RWPE2 (cell line): ENCODE measurements at regions not wholly inside any gene's neighbourhood (a gene's known extent, or its start where the extent isn't known, plus 50 kb on each side); places are given as distances from the start of the nearest gene placed in this dataset.

Experiments used
- ATAC-seq: fragments of 200-7000 bp; cut with Tn5 transposase; 3 replicates; pipeline ENCODE4 v1.9.1; 2021; ENCODE audit warnings: low read depth
- DNase-seq: peaks from one replicate; pipeline ENCODE4 v3.0.0-alpha.2; 2020; ENCODE audit warnings: low spot score
- H3K27ac ChIP-seq: fragments of 450-650 bp; 2 replicates; pipeline ENCODE4 v1.5.1; 2017; ENCODE audit warnings: mild to moderate bottlenecking; ENCODE audit not compliant: poor library complexity, severe bottlenecking
- H3K27me3 ChIP-seq: fragments of 250-450 bp; sonication (Bioruptor Pico); 2 replicates; pipeline ENCODE4 v1.5.1; 2021; ENCODE audit warnings: mild to moderate bottlenecking, moderate library complexity; ENCODE audit not compliant: insufficient read depth, poor library complexity, severe bottlenecking
- H3K36me3 ChIP-seq: fragments of 250-450 bp; sonication (Bioruptor Pico); 2 replicates; pipeline ENCODE4 v1.5.1; 2020; ENCODE audit warnings: low read depth, mild to moderate bottlenecking, moderate library complexity
- H3K4me1 ChIP-seq: fragments of 250-450 bp; sonication (Bioruptor Pico); 2 replicates; pipeline ENCODE4 v1.5.1; 2021; ENCODE audit warnings: mild to moderate bottlenecking, moderate library complexity; ENCODE audit not compliant: insufficient read depth, poor library complexity, severe bottlenecking
- H3K4me3 ChIP-seq: fragments of 250-450 bp; sonication (Bioruptor Pico); 2 replicates; pipeline ENCODE4 v1.5.1; 2021; ENCODE audit warnings: mild to moderate bottlenecking, moderate library complexity; ENCODE audit not compliant: severe bottlenecking
- H3K9me3 ChIP-seq: fragments of 250-450 bp; sonication (Bioruptor Pico); 2 replicates; pipeline ENCODE4 v1.5.1; 2021; ENCODE audit warnings: mild to moderate bottlenecking, moderate library complexity; ENCODE audit not compliant: severe bottlenecking
- TF ChIP-seq, protein P1 (sequence below): fragments of 450-650 bp; IDR thresholded peaks from one replicate; pipeline ENCODE4 v1.5.1; 2017; ENCODE audit warnings: mild to moderate bottlenecking, moderate library complexity; ENCODE audit not compliant: poor library complexity, severe bottlenecking

DNA sequence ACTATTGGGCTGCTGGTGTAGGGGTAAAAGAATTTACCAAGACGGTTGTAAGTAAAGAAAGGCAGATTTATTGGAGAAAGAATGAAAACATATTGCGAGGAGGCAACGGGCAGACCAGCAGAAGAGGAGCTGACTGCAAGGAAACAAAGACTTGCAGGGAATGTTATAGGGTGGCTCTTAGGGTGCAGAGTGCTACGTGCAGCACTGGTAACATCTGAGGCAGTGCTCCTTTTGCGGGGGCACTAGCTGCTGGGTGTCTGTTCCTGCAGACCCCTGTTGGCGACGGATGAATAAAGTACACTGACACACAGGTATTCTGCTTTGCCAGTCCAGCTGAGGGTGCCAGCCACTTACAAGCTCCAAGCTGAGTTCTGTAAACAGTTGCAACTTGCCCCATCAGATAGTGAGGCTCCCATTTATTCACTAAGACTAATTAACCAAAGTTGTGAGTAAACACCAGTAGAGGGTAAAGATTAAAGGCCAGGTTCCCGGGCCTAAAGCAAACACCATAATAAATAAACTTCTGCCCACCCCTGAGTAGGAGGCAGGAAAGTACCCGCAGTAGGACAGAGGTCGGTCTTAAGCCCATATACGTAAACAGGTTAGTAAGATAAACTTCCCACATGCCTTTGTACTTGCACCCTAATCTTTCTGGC, 140.2 kb upstream of the KCNK1 start:
- H3K27me3 ChIP-seq, result no peaks in the 10 kb centered on the region
- H3K27ac ChIP-seq, result no peak overlapping the region
- H3K4me3 ChIP-seq, result no peak overlapping the region
- ATAC-seq, result no peak
- TF ChIP-seq, protein P1, sequence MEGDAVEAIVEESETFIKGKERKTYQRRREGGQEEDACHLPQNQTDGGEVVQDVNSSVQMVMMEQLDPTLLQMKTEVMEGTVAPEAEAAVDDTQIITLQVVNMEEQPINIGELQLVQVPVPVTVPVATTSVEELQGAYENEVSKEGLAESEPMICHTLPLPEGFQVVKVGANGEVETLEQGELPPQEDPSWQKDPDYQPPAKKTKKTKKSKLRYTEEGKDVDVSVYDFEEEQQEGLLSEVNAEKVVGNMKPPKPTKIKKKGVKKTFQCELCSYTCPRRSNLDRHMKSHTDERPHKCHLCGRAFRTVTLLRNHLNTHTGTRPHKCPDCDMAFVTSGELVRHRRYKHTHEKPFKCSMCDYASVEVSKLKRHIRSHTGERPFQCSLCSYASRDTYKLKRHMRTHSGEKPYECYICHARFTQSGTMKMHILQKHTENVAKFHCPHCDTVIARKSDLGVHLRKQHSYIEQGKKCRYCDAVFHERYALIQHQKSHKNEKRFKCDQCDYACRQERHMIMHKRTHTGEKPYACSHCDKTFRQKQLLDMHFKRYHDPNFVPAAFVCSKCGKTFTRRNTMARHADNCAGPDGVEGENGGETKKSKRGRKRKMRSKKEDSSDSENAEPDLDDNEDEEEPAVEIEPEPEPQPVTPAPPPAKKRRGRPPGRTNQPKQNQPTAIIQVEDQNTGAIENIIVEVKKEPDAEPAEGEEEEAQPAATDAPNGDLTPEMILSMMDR, result no peak
- no peaks in the 10 kb centered on the region for H3K36me3 ChIP-seq
- DNase-seq, result no peak
- H3K4me1 ChIP-seq, result no peaks in the 10 kb centered on the region
- no peaks in the 10 kb centered on the region for H3K9me3 ChIP-seq

DNA sequence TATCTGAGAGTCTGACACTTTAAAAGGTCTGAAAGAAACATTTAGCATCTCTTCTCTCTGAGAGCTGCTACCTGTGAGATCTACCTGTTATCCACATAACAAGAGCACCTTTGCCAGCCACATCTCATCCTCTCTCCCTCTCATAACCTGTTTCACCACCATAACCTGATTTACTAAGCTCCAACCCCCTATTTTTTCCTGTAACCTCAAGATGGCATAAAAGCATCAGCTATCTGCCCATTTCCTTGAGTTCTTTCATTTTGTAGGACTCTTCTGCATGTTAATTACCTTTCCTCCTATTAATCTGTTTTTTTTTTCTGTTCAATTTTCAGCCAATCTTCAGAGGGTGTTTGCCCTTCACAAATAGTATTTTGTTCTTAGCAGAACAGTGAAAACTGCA, 136.5 kb upstream of the KCNK1 start:
- no peaks in the 10 kb centered on the region for H3K27me3 ChIP-seq
- ATAC-seq, result no peak

GRCh38 chr1:233478611-233479010, 135.3 kb upstream of the KCNK1 start:
- DNase-seq (no peak), ATAC-seq (no peak)
- no peak overlapping the region for H3K4me3 ChIP-seq
- no peaks in the 10 kb centered on the region for H3K27me3 ChIP-seq
- H3K4me1 ChIP-seq, result no peaks in the 10 kb centered on the region
- H3K27ac ChIP-seq, result no peak overlapping the region
- H3K36me3 ChIP-seq, result no peaks in the 10 kb centered on the region
- TF ChIP-seq, protein P1, result no peak
- H3K9me3 ChIP-seq, result no peaks in the 10 kb centered on the region

More for the DNA sequence above, 136.5 kb upstream of the KCNK1 start:
- Histone ChIP-seq H3K36me3 (no peaks in the 10 kb centered on the region), H3K9me3 (no peaks in the 10 kb centered on the region), H3K4me1 (no peaks in the 10 kb centered on the region), H3K27ac (no peak overlapping the region), H3K4me3 (no peak overlapping the region)
- DNase-seq, result no peak
- TF ChIP-seq, protein P1, result no peak

DNA sequence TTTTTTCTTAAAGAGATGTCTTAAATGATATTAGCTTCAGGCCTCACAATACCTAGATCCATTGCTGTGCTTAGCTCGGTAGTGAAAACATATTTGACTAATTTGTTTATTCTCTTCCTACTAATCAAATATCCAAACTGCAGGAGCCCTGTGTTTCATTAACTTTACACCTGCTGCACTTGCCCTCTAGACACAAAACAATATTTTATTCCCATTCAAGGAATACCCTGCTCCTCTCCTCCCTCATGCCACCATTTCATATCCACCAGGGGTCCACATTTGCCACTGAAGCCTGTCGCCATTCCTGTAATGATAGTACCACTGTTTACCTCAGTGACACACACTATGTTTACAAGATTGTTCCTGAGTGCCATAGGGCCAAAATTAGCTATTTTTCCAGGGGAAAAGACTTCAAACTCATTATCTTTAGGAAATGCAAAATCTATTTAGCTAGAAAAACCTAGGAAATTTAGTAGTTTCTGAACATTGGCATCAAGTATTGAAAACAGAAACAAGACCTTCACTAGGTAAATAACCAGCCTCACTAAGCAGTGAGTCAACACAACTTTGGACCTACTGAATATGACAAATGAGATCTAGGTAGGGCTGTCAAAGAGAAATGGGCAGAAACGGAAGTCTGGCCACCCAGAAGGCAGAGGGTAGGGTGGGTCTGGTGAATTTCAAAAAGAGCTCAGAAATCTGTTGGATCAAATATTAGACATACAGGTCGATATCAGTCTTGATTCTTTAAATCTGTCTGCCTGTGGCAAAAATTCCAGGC, 134.6 kb upstream of the KCNK1 start:
- Histone ChIP-seq H3K27ac (no peak overlapping the region), H3K4me3 (no peak overlapping the region), H3K27me3 (no peaks in the 10 kb centered on the region), H3K9me3 (no peaks in the 10 kb centered on the region), H3K36me3 (no peaks in the 10 kb centered on the region), H3K4me1 (no peaks in the 10 kb centered on the region)
- TF ChIP-seq, protein P1, result no peak
- no peak for DNase-seq
- no peak for ATAC-seq

DNA sequence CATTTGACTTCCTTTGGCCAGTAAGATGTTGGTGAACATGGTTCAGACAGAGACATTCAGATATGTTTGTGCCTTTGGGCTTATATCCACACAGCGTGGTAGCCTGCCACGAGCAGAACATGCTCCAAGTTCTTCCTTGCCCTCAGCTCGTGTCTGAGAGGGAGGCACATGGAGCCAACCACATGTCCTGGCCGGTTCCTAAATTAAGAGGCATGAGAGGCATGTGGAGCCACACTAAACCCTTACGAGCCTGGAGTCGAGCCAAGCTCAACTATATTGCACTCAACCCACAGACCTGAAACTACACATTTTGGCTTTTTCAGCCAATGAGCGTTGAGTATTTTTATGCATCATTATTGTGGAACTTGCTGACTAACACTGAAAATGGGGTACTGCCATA, 133.7 kb upstream of the KCNK1 start:
- DNase-seq (no peak), ATAC-seq (no peak)
- no peaks in the 10 kb centered on the region for H3K4me1 ChIP-seq
- no peaks in the 10 kb centered on the region for H3K36me3 ChIP-seq
- H3K9me3 ChIP-seq, result no peaks in the 10 kb centered on the region
- TF ChIP-seq, protein P1, result no peak
- H3K4me3 ChIP-seq, result no peak overlapping the region
- H3K27ac ChIP-seq, result no peak overlapping the region
- no peaks in the 10 kb centered on the region for H3K27me3 ChIP-seq
